Heart left ventricle (tissue), 13 donors: ENCODE measurements at regions not wholly inside any gene's neighbourhood (a gene's known extent, or its start where the extent isn't known, plus 50 kb on each side); places are given as distances from the start of the nearest gene placed in this dataset.

ENCODE experiments used
- POLR2A ChIP-seq, 2 donors: fragments of 450-650 bp; IDR thresholded peaks; one replicate each; pipeline ENCODE4 v1.6.1; 2017; ENCODE audit warnings: antibody characterized with exemption in 2 of 2, mild to moderate bottlenecking in 2 of 2, moderate library complexity in 2 of 2
- TF ChIP-seq, protein P1 (sequence below), 12 donors: fragments of 200-600 bp; sonication (generic) in 4 of 12; IDR thresholded peaks; one replicate each; pipeline versions ENCODE4 v1.5.0 to v1.8.0; 2018 to 2022; ENCODE audit warnings: antibody characterized with exemption in 12 of 12, mild to moderate bottlenecking in 5 of 12
- donor health status: ischemic (EF 13 %, LVEDD 7.1; RV severe dilation, severe dysfunction).
- donor health status: DM: no; HTN: yes; CAD: no.
- donor health status: DM: no; HTN: no; CAD: no.
- donor health status: ischemic (EF 25% LVEDD 6.9; RV normal size, moderate dysfunction).
- donor health status: ischemic (EF 25% LVEDD 5.7; RV mildly dilated, moderate dysfunction).
- donor health status: ischemic (EF 35%, LVEDD 5.7; RV mildly dilated, moderate dysfunction).
- donor health status: nonischemic (EF 11% LVEDD 7.7; RV severe dilation, severe dysfunction).
- donor health status: DM: yes; HTN: yes; CAD: no.
- donor health status: PGD.
- donor health status: ischemic (EF 29% LVEDD 5.4; RV normal size, mild dysfunction).
- donor health status: nonischemic (EF 23%, LVEDD 6.1; RV moderate dilation, normal function).

- TF ChIP-seq, protein P1, sequence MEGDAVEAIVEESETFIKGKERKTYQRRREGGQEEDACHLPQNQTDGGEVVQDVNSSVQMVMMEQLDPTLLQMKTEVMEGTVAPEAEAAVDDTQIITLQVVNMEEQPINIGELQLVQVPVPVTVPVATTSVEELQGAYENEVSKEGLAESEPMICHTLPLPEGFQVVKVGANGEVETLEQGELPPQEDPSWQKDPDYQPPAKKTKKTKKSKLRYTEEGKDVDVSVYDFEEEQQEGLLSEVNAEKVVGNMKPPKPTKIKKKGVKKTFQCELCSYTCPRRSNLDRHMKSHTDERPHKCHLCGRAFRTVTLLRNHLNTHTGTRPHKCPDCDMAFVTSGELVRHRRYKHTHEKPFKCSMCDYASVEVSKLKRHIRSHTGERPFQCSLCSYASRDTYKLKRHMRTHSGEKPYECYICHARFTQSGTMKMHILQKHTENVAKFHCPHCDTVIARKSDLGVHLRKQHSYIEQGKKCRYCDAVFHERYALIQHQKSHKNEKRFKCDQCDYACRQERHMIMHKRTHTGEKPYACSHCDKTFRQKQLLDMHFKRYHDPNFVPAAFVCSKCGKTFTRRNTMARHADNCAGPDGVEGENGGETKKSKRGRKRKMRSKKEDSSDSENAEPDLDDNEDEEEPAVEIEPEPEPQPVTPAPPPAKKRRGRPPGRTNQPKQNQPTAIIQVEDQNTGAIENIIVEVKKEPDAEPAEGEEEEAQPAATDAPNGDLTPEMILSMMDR (IDR thresholded peaks at IDR 0.05) = no peak
- TF ChIP-seq POLR2A (IDR thresholded peaks at IDR 0.05) = no peak
Measured at GRCh38 chr12:24695103-24695502, 253.8 kb downstream of the BCAT1 start.
